Heart left ventricle (tissue), 13 donors: ENCODE measurements at regions not wholly inside any gene's neighbourhood (a gene's known extent, or its start where the extent isn't known, plus 50 kb on each side); places are given as distances from the start of the nearest gene placed in this dataset.

Source experiments
- POLR2A ChIP-seq, 2 donors: fragments of 450-650 bp; IDR thresholded peaks; one replicate each; pipeline ENCODE4 v1.6.1; 2017; ENCODE audit warnings: antibody characterized with exemption in 2 of 2, mild to moderate bottlenecking in 2 of 2, moderate library complexity in 2 of 2
- TF ChIP-seq, protein P1 (sequence below), 12 donors: fragments of 200-600 bp; sonication (generic) in 4 of 12; IDR thresholded peaks; one replicate each; pipeline versions ENCODE4 v1.5.0 to v1.8.0; 2018 to 2022; ENCODE audit warnings: antibody characterized with exemption in 12 of 12, mild to moderate bottlenecking in 5 of 12
- donor health status: ischemic (EF 13 %, LVEDD 7.1; RV severe dilation, severe dysfunction).
- donor health status: DM: no; HTN: yes; CAD: no.
- donor health status: DM: no; HTN: no; CAD: no.
- donor health status: ischemic (EF 25% LVEDD 6.9; RV normal size, moderate dysfunction).
- donor health status: ischemic (EF 25% LVEDD 5.7; RV mildly dilated, moderate dysfunction).
- donor health status: ischemic (EF 35%, LVEDD 5.7; RV mildly dilated, moderate dysfunction).
- donor health status: nonischemic (EF 11% LVEDD 7.7; RV severe dilation, severe dysfunction).
- donor health status: DM: yes; HTN: yes; CAD: no.
- donor health status: PGD.
- donor health status: ischemic (EF 29% LVEDD 5.4; RV normal size, mild dysfunction).
- donor health status: nonischemic (EF 23%, LVEDD 6.1; RV moderate dilation, normal function).

DNA sequence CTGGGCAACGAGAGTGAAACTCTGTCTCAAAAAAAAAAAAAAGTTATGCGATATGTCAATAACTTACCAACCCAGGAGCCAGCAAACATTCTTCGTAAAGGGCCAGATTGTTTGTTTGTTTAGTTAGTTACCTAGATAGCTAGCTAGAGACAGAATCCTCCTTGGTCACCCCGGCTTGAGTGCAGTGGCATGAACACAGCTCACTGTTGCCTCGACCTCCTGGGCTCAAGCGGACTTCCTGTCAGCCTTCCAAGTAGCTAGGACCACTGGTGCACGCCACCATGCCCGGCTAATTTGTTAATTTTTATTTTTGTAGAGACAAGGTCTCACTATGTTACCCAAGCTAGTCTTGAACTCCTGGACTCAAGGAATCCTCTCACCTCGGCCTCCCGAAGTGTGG, 113.0 kb downstream of the LITAF start:
- TF ChIP-seq, protein P1, sequence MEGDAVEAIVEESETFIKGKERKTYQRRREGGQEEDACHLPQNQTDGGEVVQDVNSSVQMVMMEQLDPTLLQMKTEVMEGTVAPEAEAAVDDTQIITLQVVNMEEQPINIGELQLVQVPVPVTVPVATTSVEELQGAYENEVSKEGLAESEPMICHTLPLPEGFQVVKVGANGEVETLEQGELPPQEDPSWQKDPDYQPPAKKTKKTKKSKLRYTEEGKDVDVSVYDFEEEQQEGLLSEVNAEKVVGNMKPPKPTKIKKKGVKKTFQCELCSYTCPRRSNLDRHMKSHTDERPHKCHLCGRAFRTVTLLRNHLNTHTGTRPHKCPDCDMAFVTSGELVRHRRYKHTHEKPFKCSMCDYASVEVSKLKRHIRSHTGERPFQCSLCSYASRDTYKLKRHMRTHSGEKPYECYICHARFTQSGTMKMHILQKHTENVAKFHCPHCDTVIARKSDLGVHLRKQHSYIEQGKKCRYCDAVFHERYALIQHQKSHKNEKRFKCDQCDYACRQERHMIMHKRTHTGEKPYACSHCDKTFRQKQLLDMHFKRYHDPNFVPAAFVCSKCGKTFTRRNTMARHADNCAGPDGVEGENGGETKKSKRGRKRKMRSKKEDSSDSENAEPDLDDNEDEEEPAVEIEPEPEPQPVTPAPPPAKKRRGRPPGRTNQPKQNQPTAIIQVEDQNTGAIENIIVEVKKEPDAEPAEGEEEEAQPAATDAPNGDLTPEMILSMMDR (IDR thresholded peaks at IDR 0.05): no peak
- TF ChIP-seq POLR2A (IDR thresholded peaks at IDR 0.05): no peak
